ENCODE measurements at regions not wholly inside any gene's neighbourhood (a gene's known extent, or its start where the extent isn't known, plus 50 kb on each side); places are given as distances from the start of the nearest gene placed in this dataset.
"Not testable (repeated sequence)": the region's sequence is repeated elsewhere in the genome, so short reads cannot be mapped to it uniquely, and the experiment has no call there.

- intact Hi-C loops (cut with micrococcal nuclease) = no loop called here
Measured at GRCh38 chr1:214141486-214141885, 139.5 kb upstream of the SMYD2 start.

- intact Hi-C loops (cut with micrococcal nuclease) = no loop called here
Measured at GRCh38 chr1:214143006-214143992, 137.7 kb upstream of the SMYD2 start.

DNA sequence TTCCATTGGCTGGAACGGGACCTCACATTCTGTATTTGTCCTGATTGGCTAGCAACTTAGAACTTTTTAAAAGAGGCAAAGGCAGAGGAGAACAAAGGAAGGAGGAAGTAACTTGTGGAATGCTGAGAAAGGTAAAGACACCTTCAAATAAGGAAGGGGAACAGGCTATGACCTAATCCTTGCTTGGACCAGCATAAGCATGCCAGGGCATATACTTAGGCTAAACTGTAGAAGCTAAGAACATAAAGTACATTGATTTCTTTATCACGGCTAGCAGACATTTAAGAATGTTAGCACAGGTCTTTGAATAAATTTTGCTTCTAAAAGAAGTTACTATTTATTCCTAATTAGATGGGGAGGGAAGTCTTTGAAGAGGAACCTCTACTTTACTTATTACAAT, 136.4 kb upstream of the SMYD2 start:
- intact Hi-C loops (cut with micrococcal nuclease) = not testable (repeated sequence)

DNA sequence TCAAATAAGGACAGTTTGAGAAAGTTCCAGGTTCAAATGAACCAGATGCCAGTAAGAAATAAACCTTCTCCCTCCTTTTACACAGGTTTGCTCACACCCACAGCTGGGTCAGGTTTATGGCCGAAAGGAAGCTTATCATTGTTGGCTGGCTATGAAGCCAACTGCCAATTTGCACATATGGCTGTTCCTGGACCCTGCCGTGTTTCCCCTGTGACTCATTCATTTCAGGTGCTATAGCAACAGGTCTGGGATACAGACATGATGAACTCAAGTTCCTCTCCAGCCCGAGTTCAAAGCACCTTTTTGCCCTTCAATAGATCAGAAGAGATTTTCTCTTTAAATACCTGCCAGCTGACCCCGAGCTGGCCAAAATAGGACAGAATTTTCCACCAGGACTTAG, 134.4 kb upstream of the SMYD2 start:
- intact Hi-C loops (cut with micrococcal nuclease) = no loop called here

DNA sequence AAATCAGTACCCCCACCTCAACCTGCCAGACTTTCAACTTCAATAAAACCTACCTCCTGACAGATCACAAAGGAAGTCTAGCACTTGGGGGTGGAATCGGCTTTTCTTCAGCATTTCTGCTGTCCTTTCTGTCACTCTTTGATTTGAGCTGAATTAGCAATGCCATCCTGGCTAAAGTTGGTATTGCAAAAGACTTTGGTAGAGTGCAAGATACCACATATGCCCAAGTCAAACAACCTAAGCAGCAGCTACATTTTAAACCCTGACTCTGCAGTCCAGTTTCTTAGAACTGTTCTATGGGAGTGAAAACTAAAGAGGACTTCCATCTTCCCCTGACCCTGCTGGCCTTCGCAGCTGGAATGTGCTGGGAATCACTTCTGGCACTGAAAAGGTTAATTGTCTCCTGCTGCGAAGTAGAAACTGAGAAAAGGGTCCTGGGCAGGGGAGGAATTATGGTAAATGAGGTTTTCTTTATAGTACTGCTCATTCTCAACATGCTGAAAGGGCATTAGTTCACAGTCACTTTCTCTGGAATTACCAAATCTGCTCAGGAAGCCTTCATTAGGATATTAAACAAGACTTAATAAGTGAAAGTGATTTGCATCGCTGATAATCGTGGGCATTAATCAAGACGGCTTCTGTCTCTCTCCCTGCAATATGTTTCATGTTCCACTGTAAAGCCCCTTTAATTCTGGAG, 126.2 kb upstream of the SMYD2 start:
- intact Hi-C loops (cut with micrococcal nuclease) = no loop called here

DNA sequence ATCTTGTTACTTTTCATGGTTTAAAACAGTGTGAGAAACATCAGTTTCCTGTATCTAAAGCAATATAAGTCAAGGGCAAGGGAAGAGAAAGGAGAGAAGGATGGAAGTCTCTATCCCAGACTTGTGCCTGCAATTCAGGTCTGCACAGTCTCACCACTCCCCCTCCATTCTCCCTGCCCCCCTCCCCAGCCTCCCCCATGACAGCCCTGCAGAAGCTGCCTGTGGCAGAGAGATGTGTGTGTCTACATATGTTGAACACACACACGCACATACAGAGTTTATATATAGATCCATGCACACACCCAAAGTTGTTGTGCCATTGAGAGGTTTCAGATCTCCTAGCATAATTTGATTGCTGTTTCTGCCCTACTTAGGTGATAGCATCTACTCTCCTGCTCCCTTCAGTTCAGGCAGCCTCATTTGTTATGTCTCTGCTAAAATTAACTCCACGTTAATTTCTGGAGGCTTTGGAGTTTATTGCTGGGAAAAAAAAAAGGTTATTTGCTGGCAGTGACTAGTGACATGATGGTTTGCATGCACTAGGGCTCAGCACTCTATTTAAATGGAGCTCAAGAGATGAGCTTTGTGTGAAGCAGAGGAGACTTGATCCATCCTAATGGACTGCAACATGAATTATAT, 124.9 kb upstream of the SMYD2 start:
- intact Hi-C loops (cut with micrococcal nuclease) = no loop called here

- intact Hi-C loops (cut with micrococcal nuclease) = no loop called here
Measured at GRCh38 chr1:214164173-214164572, 116.8 kb upstream of the SMYD2 start.

DNA sequence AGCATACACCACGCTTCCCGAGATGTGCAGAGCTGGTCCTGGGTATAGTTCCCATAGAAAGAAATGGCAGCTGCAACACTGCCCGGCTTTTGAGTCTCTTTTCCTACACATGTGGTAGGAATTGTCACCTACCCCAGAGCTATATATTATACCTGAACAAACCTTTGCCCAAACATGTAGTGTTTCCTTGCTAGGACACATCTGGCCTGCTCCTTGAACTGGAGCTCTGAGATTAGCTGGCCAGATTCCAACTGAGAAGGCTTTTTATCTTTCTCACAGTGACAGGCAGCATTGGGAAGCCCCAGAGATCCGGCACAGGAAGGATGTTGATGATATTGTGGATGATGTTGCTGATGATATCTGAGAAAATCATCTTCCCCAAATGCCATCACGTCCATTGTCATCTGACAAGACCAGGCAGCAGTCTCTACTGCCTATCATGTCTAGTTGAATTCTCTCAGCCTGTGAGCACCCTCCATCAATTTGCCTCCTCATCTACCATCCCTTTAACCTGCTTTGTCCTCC, 115.0 kb upstream of the SMYD2 start:
- intact Hi-C loops (cut with micrococcal nuclease) = no loop called here

GRCh38 chr1:214174508-214175199, 106.3 kb upstream of the SMYD2 start:
- intact Hi-C loops (cut with micrococcal nuclease) = no loop called here

DNA sequence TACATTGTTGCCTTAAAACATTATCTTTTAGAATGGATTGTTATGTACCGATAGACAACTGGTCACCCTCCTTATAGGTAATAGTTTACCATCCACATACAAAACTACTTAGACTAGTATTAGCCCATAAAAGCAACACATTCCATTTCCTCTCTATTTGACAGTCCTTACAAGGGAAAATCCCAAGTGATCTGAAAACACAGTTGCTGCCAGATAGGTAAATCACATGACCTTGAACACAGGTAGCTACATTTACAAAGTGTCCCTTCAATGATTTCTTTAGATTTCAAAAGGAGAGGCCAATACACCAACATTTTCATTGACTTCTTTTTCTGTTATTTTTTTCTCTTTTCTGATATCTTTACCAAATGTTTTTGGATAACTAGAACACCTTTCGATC, 102.9 kb upstream of the SMYD2 start:
- intact Hi-C loops (cut with micrococcal nuclease) = no loop called here

- intact Hi-C loops (cut with micrococcal nuclease) = no loop called here
Measured at GRCh38 chr1:214184992-214185391, 96.0 kb upstream of the SMYD2 start.

DNA sequence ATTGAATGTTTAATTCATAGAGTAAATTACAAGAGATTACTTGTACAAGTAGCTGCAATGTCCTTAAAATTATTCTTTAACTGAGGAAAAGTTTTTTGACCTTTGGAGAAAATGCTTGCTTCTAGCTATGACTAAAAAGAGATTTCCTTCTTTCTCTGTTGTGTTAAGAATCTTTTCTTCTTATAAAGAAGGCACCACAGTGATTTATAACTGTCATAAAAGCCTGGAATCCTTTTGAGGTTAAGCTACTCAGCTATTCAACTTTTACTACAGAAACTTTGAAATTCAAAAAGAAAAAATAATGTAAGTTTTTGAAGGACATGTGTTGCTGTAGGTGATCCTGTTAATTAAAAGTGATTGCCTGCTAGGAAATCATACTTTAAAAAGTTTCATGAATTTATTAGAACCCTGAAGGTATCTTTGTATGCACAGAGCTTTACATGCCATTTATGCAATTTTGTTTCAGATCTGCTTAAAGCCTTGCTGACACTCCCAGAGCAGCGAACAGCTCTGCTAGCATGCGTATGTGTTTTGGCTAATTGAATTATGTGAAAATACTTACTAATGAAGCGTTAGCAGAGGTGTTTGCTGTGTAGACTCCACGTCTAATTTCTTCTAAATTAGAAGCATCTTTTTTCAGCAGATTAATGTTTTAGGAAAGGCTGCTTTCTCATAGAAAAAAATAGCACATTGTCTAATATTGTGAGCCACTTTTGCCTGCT, 94.7 kb upstream of the SMYD2 start:
- intact Hi-C loops (cut with micrococcal nuclease) = no loop called here

DNA sequence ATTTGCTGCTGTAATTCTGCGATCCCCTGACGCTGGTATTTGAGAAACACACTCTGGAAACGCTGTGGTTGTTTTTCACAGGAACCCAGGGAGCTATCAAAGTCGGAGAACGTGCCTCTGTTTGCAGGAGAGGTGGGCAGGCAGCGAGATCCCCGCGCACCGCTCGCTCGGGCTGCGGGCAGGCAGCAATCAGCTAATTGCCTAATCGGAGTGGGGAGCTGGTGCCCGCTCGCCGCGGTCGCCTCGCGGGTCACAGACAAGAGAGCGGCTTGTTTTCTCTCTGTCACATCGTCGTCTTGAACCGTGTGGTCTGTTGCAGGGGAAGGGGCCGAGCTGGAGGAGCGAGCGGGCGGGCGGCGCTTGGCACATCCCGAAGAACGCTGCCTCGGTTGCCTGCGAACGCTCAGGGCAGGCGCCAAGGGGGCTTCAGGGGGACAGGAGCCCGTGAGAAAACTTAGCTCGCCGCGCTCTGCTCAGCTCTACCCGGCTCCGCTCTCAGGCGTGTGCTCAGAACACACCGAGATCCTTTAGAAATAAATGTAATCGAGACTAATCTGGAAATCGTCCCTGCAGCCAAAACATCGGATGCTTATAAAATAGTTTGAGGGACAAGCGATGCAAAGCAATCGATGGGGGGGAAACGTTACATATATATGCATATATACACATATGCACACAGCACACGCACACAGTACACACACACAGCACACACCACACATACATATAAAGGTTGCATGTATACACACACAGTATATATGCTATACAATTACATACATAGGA, 93.6 kb upstream of the SMYD2 start:
- intact Hi-C loops (cut with micrococcal nuclease) = loop anchor here (1.0 kb wide), 1 partner anchor 201 kb away; no protein-coding TSS in a partner anchor

- intact Hi-C loops (cut with micrococcal nuclease) = loop anchor here (1.0 kb wide), 1 partner anchor 202 kb away; no protein-coding TSS in a partner anchor
Measured at GRCh38 chr1:214187933-214188332, 93.0 kb upstream of the SMYD2 start.

DNA sequence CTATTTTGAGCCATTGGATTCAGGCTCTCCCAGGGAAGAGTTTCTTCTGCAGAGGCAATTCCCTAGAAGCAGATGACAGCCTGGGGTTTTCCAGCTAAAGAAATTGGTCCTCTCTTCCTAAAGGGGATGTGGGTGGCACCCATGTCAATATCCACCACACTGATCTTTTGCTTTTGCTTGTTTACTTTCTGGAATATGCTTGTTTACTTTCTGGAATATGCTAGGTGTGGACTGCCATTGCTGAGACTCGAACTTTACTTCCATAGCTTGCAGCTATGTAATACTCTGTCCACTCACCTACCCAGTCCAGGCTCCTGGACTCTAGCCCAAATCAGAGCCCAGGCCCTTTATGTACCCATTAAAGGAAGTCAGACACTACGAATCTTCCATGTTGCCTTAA, 92.1 kb upstream of the SMYD2 start:
- intact Hi-C loops (cut with micrococcal nuclease) = no loop called here

DNA sequence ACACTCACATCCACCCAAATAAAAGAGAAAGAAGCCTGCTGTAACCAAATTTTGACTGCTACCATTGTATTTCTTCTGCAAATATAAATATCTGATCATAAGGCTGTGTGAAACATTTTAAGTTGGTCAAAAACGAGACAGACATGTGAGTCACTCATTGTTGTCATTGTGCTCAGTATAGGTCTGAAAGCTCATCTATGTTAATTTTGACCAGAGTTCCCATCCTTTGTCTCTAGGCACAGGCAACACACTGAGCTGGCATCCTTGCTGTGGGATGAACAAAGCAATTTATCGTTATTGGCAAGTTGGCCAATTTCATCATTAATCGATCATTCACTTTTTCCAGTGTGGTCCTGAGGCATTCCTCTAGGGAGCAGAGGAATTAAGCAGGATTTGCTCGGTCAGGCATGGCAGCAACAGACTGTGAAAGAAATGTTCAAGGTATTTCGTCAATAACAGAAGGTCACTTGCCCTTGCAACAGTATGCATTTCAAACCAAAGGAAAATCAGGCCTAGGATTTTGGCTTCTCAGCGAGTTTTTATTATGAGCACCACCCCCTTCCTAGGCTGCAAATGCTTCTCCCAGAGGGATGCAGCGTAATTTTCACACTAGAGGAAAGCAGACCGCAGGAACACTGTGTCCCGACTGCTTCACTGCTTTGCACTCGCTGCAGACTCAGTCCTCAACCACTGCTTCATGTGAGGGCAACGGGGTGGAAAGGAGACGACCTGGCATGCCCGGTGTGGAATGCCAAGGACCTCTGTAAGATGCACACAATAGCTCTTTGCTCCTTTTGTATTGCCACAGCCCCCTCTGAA, 87.9 kb upstream of the SMYD2 start:
- intact Hi-C loops (cut with micrococcal nuclease) = no loop called here

DNA sequence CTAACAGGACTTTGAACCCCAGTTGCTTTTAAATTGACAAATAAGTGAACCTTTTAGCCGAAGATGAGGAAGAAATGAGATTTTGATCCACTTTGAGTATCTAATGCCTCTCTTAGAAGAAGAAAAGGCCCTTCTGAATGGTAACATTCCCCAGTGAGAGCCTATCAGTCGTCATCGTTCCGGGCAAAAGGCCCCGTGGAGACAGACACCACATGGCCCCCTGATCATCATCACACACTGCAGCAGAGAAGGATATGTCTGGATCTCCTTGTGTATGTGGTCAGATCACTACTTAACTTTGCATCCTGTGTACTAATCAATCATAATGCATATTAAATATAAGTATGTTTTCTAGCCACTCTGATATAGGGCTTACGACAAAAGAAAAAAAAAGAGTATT, 87.3 kb upstream of the SMYD2 start:
- intact Hi-C loops (cut with micrococcal nuclease) = no loop called here

DNA sequence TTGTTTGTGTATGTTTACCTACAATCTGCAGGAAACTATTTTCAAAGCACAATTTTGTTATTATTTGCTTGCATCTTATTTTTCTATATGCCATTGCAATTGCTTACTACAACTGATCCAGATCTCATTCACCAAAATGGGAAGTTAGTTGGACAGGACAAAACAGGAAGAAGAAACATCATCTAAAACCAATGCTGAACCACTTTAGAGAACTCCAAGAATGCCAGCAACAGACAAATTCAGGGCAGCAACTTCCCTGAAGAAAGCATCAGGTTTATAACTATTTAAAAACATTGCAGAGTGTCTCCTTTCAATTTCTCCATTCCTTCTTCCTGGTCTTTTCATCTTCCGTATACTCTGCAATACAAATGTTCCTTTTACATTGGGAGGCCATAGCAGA, 82.4 kb upstream of the SMYD2 start:
- intact Hi-C loops (cut with micrococcal nuclease) = no loop called here

GRCh38 chr1:214199585-214199984, 81.4 kb upstream of the SMYD2 start:
- intact Hi-C loops (cut with micrococcal nuclease) = no loop called here
